GM19455 (cell line): ENCODE measurements at regions not wholly inside any gene's neighbourhood (a gene's known extent, or its start where the extent isn't known, plus 50 kb on each side); places are given as distances from the start of the nearest gene placed in this dataset.
"Not testable (repeated sequence)": the region's sequence is repeated elsewhere in the genome, so short reads cannot be mapped to it uniquely, and the experiment has no call there.

Source experiments
- ATAC-seq: cut with Tn5 transposase; IDR thresholded peaks from one replicate; pipeline ENCODE4 v1.9.1; 2021; ENCODE audit not compliant: unreplicated experiment

DNA sequence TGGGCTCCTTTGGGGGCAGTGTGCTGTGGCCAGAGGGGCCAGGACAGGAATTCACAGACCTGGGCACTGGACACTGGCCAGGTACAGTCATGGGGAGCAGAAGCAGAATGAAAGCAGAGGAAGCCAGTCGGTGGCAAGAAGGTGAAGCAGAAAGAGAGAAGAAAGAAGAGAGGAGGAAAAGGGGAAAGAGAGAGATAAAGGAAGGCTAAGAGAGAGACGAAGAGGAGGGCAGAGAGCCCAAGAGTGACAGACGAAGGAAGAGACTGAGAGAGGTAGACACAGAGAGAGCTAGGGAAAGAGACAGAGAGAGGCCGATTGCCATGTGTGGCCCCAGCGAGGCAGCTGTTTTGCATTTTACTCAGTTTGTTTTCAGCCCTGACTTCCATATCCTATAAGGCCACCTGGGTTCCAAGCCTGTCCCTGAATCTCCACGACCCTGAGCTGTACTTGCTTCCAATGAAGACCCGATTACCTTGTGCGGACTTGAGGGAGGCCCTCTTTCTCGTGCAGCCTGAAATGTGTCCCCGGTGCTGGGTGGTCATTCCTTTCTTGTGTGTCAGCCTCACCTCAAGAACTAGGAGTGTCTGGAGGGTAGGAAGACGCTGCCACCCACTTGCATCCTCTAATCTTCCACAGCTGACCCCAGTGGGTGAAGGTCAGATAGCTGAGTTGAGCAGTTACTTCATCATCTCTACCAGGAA, 73.9 kb downstream of the LSM3 start:
- no peak for ATAC-seq

DNA sequence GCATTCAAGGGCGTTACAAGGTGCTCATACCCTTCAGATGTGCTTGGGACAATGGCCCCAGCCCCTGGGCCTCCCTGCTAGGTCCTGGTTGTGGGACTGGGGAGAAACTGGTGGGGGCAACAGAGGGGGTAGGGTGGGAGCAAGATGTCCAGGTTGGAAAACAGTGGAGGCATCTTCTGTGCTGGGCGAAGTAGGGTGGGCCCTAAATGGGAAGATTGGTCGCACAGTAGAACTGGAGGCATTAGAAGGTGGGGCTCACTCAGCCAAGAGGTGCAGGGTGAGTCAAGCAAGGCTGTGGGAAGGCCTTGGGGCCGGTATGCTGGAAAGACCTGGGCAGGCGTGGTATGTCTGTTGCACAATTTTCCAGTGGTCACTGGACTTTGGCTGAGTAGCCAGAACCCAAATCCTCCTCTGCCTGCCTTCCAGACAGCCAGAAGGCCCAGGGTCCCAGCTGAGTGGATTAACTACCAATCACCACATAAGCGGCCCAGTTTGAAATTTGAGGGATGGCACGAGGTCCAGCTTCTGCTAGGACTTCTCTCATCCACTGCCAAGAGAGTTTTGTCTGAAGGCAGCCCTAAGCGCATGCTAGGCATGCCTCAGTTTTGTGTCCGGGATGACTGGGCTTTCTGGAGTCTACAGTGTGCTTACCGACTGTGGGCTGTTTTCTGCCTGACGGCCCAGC, 74.5 kb downstream of the LSM3 start:
- ATAC-seq: no peak

DNA sequence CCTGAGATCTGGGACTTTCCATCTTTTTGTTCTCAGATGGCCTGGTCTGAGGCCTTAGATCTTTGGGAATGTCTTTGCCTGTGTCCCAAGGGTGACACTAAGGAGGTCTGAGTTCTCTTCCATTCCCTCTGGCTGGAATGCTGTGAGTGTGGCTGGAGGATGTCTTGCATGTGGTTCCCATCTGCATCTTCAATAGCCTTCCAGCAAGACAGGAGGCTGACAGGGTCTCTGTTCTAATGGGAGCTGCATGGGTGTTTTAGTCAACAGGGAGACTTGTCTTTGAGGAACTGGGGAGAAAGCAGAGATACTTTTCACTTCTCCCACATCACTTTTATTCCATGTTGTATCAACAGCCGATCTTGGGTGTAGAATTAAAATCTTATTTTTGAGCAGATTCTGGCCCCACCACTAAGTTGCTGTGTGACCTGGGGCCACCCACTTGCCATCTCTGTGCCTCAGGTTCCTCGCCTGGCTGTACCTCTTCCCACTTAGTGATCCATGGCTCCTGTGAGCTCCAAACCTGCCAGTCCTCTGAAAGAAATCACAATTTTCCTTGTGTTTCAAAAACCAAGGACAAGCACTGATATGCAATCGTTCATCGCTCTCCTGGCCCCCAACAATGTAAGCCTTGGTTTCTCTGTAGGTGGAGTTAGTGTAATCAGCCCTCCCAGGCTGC, 75.2 kb downstream of the LSM3 start:
- ATAC-seq: no peak

DNA sequence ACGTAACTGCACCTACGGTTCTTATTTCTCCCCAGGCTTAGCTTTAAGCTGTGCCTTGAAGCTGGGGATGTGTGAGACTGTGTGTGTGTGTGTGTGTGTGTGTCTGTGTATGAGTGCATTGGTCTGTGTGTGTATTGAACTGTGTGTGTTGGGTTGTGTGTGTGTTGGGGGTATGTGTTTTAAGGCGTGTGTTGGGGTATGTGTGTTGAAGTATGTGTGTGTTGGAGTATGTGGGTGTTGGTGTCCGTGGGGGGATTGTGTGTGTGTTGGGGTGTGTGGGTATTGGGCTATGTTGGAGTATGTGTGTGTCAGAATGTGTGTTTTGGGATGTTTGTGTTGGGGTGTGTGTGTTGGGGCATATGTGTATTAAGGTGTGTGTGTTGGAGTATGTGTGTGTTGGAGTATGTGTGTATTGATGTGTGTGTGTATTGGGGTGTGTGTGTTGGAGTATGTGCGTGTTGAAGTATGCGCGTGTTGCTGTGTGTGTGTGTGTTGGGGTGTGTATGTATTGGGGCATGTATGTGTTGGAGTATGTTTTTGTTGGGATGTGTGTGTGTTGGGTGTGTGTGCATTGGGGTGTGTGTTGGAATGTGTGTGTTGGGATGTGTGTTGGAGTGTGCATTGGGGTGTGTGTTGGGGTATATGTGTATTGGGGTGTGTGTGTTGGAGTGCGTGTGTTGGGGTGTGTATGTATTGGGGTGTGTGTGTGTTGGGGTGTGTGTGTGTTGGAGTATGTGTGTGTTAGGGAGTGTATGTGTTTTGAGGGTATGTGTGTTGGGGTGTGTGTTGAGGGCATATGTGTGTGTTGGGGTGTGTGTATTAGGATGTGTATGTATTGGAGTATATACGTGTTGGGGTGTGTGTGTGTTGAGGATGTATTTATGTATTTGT, 76.4 kb downstream of the LSM3 start:
- no peak for ATAC-seq

DNA sequence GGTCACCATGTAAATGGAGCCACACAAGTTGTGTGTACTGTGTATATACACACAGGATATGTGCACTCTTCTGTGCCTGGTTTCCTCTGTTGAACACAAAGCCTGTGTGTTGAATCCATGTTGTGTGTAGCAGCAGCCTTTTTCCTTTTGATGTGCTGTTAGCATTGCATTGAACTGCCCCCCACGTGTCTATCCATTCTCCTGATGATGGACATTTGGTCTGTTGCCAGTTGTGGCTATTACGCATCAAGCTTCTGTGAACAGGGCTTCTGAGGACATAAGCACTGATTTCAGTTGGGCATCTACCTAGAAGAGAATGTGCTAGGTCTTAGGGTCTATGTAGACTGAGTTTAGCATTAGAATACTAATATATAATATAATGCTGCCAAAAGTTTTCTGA, 77.4 kb downstream of the LSM3 start:
- ATAC-seq: no peak

DNA sequence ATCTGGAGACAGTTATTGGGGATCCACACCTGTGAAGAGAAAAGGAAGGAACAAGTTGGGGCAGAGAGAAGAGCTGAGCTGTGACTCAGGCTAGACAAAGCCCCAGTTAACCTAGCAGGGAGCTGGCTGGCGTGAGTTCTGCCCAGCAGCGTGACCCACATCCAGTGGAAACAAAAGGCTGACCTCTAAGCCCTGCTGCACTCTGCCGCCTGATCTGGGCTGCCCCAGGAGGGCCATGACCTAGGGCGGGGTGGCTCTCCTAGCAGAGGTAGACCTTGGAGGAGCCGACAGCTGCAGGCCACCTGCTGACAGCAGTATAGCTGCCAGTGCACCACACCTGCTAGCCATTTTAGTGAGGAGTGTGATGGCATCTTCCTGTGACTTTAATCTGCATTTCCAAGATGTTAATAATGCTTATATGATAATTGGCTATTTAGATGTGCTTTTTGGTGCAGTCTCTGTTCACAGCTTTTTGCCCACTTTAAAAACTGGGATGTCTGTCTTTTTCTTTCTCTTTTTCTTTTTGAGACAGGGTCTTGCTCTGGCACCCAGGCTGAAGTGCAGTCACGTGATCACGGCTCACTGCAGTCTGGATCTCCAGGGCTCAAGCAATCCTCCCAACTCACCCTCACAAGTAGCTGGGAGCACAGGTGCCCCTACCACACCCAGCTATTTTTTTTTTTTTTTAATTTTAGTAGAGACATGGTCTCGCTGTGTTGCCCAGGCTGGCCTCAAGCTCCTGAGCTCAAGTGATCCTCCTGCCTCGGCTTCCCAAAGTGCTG, 78.1 kb downstream of the LSM3 start:
- no peak for ATAC-seq

DNA sequence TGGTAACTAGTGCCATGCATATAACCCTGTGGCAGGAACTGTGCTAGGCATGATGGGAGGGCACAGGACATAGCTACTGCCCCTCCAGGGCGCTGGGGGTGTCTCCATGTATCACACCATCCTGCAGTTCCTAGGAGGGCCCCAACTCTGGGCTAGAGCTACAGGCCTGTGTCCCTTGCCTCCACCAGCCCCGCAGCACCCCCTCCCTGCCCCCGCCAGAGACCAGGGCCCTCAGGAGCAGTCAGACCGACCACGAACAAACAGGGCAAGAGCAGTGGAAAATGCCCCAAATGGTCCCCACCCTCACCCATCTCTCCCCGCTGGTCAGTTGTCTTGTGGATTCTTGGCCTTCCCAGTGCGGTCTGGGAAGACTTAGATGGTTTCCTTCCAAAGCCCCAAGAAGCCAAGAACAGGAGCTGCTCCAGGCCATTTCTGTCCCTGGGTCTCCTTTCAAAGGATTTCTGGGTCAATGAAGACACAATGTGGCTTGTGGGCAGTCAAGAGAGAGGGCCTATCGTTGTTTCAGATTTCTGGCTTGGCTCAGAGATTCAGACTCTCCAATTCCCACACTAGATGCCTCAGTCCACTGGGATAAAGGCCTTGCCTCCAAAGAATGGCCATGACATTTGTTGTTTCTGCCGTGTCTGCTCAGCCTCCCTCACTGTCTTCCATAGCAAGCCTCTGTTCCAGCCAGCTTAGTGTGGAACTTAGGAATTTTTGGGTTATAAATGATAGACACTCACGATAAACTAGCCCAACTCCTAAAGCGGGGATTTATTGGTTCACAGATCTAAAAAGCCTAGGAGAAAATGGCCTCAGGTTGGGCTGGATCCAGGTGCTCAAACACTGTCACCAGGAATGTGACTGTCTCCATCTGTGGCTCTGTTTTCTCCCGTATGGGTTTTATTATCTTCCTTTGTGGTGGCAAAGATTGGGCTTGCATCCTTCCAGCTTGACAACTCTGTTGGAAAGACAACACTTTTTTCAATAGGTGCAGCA, 80.6 kb downstream of the LSM3 start:
- no peak for ATAC-seq

DNA sequence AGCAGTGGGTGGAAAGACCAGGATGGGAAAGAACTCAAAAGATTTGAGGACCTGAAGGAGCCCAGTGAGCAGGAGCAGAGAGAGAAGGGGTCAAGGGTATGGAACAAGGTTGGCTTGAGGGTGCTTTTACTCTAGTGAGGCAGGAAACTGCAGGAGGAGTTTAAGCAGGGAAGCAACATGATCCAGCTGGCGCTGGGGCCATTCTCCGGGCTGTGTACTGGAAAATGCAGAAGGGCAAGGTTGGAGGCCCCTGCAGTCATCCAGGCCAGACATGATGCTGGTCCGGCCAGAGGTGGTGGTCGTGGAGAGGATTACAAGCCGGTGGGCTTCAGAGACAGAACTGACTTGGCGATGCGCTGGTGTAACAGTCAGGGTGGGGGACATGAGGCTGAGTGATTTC, 81.8 kb downstream of the LSM3 start:
- no peak for ATAC-seq

DNA sequence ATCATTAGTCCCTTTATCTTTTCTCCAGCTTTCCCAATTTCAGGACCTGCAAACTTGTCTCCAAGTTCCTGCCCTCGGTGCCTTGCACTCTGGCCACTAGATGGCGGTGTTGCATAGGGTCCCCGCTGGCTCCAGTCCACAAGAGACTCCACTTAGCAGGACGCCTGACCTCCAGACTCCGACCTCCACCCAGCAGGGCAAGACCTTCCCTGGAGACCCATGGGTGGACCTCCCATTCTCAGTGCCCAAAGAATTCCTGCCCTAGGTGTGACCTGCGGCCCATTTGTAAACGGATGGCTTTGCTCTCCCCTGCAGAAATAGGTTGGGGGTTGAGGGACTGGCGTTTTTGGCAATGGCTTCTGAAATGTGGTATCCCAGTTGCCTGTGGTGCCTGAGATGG, 82.6 kb downstream of the LSM3 start:
- ATAC-seq: no peak

DNA sequence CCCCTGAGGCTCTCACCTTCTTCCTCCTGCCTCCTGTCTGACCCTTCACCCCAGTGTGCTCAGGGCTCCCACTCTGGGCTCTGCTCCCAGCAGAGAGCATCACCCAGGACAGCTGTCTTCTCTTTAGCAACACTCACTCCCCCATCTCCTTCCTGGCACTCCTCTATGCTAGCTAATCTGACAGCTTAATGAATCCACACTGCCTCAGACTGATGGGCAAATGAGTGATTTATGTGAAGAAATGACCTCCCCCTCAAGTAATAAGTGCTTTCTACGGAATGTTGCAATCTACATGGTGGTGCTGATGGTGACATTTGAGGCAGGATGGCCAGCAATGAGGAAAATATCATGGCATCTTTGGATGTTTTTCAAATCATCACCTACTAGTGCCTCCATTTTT, 83.6 kb downstream of the LSM3 start:
- no peak for ATAC-seq

DNA sequence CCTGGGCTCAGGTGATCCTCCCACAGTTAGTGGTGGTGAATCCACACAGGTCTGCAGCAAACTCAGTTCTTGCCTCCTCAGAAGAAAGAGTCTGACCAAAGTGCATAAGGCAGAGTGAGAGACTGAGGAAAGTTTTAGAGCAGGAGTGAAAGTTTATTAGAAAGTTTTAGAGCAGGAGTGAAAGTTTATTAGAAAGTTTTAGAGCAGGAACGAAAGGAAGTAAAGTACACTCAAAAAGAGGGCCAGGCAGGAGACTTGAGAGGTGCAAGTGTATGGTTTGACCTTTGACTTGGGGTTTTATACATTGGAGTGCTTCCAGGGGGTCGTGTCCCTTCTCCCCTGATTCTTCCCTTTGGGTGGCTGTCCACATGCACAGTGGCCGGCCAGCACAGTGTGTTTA, 84.2 kb downstream of the LSM3 start:
- ATAC-seq: no peak

DNA sequence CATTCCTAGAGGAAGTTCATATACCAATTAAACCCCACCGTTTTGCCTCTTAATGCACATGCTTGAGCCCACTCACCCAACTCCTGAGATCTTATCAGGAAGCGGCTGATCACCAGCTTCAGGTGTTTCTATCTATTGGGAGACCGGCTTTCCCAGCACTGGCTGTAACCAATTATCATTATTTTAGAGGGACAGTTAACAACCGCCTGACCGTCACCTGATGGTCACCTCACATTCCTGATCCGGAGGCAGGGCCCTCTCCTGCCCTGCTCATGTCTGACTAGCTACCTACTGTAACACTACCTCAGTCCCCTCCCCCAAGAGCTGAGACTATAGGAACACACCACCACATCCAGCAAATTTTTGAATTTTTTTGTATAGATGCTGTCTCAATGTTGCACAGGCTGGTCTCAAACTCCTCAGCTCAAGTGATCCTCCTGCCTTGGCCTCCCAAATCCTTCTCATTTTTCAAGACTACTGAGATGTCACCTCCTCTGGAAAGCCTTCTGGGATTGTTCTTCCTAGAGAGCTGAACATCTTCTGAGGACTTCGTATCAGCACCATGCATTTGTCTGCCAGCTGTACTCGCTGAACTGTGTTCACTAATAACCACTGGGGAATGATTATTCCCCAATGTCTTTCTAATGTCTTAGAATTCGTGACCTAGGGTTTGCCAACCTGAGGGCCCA, 84.8 kb downstream of the LSM3 start:
- ATAC-seq: no peak

DNA sequence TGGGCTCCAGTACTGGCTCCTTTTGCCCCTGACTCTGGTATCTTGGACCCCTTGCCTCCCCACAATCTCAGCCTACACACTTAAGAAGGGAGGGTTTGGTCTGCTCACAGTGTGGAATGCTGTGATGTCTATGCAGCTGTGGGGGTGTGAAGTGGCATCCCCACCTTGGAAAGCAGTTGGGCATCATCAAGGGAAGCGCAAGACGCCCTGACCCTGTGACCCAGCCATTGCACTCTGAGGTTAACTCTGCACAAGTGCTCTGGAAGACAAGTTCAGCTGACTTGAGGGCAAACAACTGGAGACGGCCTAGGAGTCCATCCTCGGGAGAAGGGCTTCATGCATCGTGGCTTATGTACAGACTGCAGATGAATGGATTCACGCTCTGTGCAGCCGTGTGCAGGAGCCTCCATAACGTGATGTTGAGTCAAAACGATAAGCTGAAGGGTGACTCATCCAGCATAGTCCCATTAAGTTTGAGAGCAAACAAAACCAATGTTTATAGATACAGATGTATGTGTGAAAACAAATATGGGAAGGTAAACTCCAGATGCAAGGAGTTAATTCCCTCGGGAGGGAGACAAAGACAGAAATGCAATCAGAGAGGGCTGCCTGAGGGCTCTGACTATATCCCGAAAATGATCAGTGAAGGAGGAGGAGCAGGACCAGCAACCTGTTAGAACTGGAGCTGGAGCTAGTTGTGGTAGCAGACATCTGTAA, 86.8 kb downstream of the LSM3 start:
- ATAC-seq: no peak

DNA sequence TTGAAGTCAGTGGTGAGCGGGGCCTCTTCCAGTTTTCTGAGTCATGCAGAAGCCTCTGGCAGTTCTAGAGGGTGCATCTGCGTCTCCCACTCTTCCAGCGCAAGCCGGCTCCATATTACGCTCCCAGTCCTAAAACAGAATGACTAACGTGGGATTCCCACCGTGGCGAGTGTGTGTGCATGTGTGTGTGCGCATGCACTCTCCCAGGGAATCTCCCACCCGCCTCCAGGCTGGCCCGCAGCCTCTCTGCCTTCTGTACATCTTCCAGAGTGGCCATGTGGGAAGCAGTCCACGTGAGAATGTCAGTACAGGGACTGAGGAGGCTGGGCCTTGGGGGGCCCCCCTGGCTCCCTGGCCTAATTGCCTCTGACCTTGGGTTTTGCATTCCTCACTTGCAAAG, 87.7 kb downstream of the LSM3 start:
- ATAC-seq: no peak

DNA sequence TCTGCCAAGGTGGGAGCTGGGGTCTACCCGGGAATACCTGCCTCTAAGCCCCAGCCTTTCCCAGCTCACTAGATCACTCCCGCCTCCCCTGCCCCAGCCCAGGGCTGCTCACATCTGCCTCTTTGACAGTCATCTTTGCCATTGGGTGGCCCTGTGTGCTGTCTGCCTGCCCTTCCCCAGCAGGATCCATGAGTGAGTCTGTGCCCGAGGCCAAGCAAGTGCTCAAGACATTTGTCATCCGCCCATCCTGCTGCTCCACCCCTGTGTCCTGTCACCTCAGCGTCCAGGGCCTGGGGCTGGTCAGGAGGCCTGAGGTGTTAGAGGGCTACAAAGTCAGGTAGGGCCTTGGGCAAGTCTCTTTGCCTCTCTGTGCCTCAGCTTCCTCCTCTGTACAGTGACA, 89.4 kb downstream of the LSM3 start:
- ATAC-seq: no peak

DNA sequence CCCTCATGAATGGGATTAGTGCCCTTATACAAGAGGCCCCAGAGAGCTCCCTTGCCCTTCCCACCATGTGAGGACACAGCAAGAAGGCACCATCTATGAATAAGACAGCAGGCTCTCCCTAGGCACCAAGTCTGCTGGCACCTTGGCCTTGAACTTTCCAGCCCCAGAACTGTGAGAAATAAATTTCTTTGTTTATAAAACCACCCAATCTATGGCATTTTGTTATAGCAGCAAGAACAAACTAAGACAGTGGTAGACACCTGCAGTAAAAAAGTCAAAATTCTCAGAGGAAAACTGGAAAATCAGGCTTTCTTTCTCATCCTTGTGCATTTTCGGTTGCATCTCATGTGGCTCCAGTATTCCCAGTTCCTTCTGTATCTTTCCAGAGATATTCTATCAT, 90.3 kb downstream of the LSM3 start:
- no peak for ATAC-seq

DNA sequence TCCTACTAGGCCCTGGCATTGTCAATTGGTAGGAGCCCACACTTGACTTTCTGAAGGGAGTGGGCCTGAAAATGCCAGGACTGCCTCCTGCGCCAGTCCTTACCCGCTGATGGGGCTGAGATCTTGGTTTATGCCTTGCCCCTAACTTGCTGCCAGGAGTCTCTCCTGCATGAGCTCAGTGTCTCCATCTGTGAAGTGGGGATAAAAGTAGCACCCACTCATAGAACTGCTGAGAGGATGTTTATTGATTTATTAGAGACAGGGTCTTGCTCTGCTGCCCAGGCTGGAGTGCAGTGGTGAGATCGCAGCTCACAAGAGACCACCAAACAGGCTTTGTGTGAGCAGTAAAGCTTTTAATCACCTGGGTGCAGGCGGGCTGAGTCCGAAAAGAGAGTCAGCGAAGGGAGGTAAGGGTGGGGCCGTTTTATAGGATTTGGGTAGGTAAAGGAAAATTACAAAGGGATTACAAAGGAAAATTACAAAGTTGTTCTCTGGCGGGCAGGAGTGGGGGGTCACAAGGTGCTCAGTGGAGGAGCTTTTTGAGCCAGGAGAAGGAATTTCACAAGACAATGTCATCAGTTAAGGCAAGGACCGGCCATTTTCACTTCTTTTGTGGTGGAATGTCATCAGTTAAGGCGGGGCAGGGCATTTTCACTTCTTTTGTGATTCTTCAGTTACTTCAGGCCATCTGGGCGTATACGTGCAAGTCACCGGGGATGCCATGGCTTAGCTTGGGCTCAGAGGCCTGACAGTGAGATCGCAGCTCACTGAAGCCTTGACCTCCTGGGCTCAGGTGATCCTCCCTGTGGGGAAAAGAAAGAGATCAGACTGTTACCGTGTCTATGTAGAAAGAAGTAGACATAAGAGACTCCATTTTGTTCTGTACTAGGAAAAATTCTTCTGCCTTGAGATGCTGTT, 93.7 kb downstream of the LSM3 start:
- ATAC-seq: not testable (repeated sequence)
